ENCODE measurements at regions not wholly inside any gene's neighbourhood (a gene's known extent, or its start where the extent isn't known, plus 50 kb on each side); places are given as distances from the start of the nearest gene placed in this dataset.

DNA sequence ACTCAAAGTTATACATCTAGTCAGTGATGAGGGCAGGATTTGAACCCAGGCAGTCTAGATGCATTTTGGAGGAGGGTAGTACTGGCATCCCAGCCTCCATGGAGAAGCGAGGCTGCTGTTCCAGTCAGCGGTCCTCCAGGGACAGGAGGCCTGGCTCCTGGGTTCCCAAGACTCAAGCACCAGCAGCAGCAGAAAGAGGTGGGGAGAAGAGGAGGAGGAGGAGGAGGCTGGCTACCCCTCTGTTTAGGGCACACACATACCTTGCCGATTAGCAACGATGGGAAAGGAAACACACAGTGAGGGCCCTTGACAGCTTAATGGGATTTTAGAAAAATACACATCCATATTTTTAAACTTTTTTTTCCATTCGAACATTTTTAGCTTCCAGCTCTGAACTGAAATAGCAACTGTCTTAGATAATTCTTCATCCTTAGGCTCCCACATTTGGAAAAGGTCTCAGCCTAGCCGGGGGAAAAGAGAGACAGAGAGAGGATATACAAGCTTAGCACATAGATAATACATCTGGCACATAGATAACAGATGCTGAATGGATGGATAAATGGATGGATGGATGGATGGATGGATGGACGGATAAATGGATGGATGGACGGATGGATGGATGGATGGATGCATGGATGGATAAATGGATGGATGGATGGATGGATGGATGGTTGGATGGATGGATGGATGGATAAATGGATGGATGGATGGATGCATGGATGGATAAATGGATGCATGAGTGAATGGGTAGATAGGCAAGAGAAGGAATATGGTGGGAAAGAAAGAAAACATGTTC is 87.9 kb downstream of the LBH start:
- H3K27me3 ChIP-seq (ENCODE audit: insufficient read depth, low read length): no peaks in the 10 kb centered on the region
- ATAC-seq: no peak
- ChIA-PET CTCF (no interaction called here), RAD21 (ENCODE audit: low non-redundant PET in 1 of 2, low total read pairs in 2 of 2, uncharacterized antibody in 2 of 2, unreplicated experiment in 2 of 2) (no interaction called here), POLR2A (no interaction called here)
- no peaks in the 10 kb centered on the region for H4K20me1 ChIP-seq (ENCODE audit: insufficient read depth)
- no peaks in the 10 kb centered on the region for H3K9me3 ChIP-seq (ENCODE audit: control insufficient read depth in 1 of 2, insufficient read depth in 1 of 2, low read depth in 1 of 2, low read length in 2 of 2)
- no peak overlapping the region for H3K27ac ChIP-seq (ENCODE audit: low read depth, low read length)
- H3K9me2 ChIP-seq (ENCODE audit: insufficient read depth): no peaks in the 10 kb centered on the region
- no peak overlapping the region for H3K4me3 ChIP-seq (replicated peaks in 1 of 2; ENCODE audit: low read depth in 1 of 2, low read length in 2 of 2)
- no peaks in the 10 kb centered on the region for H3K79me2 ChIP-seq (ENCODE audit: insufficient read depth, low read length)
- DNase-seq (ENCODE audit: low read depth, low spot score): no peak
- H3K36me3 ChIP-seq (ENCODE audit: control insufficient read depth in 1 of 2, insufficient read depth in 2 of 2, low read length in 2 of 2): no peaks in the 10 kb centered on the region
- H3K4me2 ChIP-seq (ENCODE audit: low read length): no peak overlapping the region
- H2AFZ ChIP-seq (ENCODE audit: low read depth, low read length, poor library complexity, severe bottlenecking): no peak overlapping the region
- H3K4me1 ChIP-seq (ENCODE audit: control insufficient read depth in 1 of 2, insufficient read depth in 2 of 2, low read length in 2 of 2): no peaks in the 10 kb centered on the region
- intact Hi-C loops (cut with micrococcal nuclease): no loop called here
- H3K9ac ChIP-seq (ENCODE audit: low read length): no peak overlapping the region
- TF ChIP-seq SRF (IDR thresholded peaks at IDR 0.05; ENCODE audit: low read depth): no peak
- BruUV-seq (replicated peaks): no TSS peak

DNA sequence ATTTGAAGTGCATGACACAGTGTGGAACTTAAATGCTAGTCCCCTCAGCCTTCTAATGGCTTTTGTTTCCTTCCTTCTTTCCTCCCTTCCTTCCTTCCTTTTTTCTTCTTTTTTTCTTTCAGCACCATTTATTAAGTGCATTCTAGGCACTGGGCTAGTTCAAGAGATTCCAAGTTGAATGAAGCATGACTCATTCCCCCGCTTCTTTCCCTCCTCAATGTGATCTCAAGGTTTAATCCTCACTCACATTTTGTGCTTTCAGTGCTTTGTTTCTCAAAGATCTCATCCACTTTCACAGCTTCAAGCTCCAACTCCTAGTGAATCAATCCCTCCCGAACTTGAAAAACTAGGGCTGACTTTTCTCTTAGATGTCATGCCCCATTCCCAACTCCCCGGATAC is 90.1 kb downstream of the LBH start:
- no peaks in the 10 kb centered on the region for H3K9me2 ChIP-seq (ENCODE audit: insufficient read depth)
- ChIA-PET CTCF (no interaction called here), RAD21 (ENCODE audit: low non-redundant PET in 1 of 2, low total read pairs in 2 of 2, uncharacterized antibody in 2 of 2, unreplicated experiment in 2 of 2) (no interaction called here), POLR2A (no interaction called here)
- no peaks in the 10 kb centered on the region for H3K9me3 ChIP-seq (ENCODE audit: control insufficient read depth in 1 of 2, insufficient read depth in 1 of 2, low read depth in 1 of 2, low read length in 2 of 2)
- no peak overlapping the region for H3K4me2 ChIP-seq (ENCODE audit: low read length)
- H3K9ac ChIP-seq (ENCODE audit: low read length): no peak overlapping the region
- ATAC-seq: no peak
- TF ChIP-seq POLR2A (IDR thresholded peaks at IDR 0.05; ENCODE audit: borderline replicate concordance, extremely low read depth, insufficient read depth, insufficient read length) (no peak), CBX3 (IDR thresholded peaks at IDR 0.05; ENCODE audit: low read depth) (no peak), ZNF274 (IDR thresholded peaks at IDR 0.05; ENCODE audit: low read depth, low read length) (no peak), RAD21 (IDR thresholded peaks at IDR 0.05; ENCODE audit: low read depth) (no peak), ELF1 (IDR thresholded peaks at IDR 0.05; ENCODE audit: borderline replicate concordance, low read depth) (no peak), ZFX (IDR thresholded peaks at IDR 0.05) (no peak)
- intact Hi-C loops (cut with micrococcal nuclease): no loop called here
- H3K27ac ChIP-seq (ENCODE audit: low read depth, low read length): no peak overlapping the region
- H3K27me3 ChIP-seq (ENCODE audit: insufficient read depth, low read length): no peaks in the 10 kb centered on the region
- no peaks in the 10 kb centered on the region for H3K4me1 ChIP-seq (ENCODE audit: control insufficient read depth in 1 of 2, insufficient read depth in 2 of 2, low read length in 2 of 2)
- H3K36me3 ChIP-seq (ENCODE audit: control insufficient read depth in 1 of 2, insufficient read depth in 2 of 2, low read length in 2 of 2): no peaks in the 10 kb centered on the region
- no peak for DNase-seq (ENCODE audit: low read depth, low spot score)
- H4K20me1 ChIP-seq (ENCODE audit: insufficient read depth): no peaks in the 10 kb centered on the region
- no TSS peak for BruUV-seq (replicated peaks)
- H3K79me2 ChIP-seq (ENCODE audit: insufficient read depth, low read length): no peaks in the 10 kb centered on the region
- H2AFZ ChIP-seq (ENCODE audit: low read depth, low read length, poor library complexity, severe bottlenecking): no peak overlapping the region
- H3K4me3 ChIP-seq (replicated peaks in 1 of 2; ENCODE audit: low read depth in 1 of 2, low read length in 2 of 2): no peak overlapping the region
